ENCODE measurements at regions not wholly inside any gene's neighbourhood (a gene's known extent, or its start where the extent isn't known, plus 50 kb on each side); places are given as distances from the start of the nearest gene placed in this dataset.

- TF ChIP-seq EZH2 (IDR thresholded peaks at IDR 0.05; ENCODE audit: borderline replicate concordance), result no peak
- TF ChIP-seq CTCF (IDR thresholded peaks at IDR 0.05; ENCODE audit: poor library complexity), result no peak
Observed at GRCh38 chr12:93235881-93236280, 141.8 kb upstream of the NUDT4 start.
